ENCODE measurements at regions not wholly inside any gene's neighbourhood (a gene's known extent, or its start where the extent isn't known, plus 50 kb on each side); places are given as distances from the start of the nearest gene placed in this dataset.

DNA sequence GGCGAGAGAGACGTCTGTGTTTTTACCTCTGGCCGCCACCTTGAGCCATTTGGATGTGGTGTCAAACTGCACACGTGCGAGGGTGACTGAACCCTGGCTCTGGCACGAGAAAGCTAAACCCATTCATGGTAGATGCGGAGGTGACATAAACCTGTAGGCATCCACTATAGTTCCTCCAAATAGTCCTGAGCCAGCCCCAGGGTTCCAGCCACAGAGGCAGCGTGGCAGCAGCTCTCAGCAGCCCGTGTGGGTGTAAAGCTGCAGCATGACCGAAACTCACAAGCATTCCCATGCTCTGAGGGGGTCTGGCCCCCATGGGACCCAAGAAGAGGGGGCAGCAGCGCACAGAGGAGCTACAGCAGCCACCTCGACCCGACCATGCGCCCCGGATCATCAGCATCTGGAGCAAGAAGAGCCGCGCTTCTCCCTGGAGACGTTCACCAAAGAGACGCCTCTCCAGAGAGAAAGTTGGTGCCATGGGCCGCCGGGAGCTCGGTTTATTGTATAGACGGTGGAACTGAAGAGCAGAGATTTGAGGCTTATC lies 303.8 kb upstream of the IRX4 start:
- Histone ChIP-seq H3K4me3 (ENCODE audit: low read length in 2 of 2) (no peak overlapping the region), H3K9me3 (ENCODE audit: control insufficient read depth in 2 of 2, low read length in 2 of 2) (no peaks in the 10 kb centered on the region), H3K36me3 (ENCODE audit: control insufficient read depth in 2 of 2, insufficient read depth in 2 of 2, low read length in 2 of 2) (no peaks in the 10 kb centered on the region), H3K4me1 (ENCODE audit: control insufficient read depth in 2 of 2, insufficient read depth in 2 of 2, low read length in 2 of 2) (no peaks in the 10 kb centered on the region), H3K9ac (ENCODE audit: low read depth in 1 of 2, low read length in 2 of 2) (no peak overlapping the region), H3K27me3 (ENCODE audit: control insufficient read depth in 2 of 2, insufficient read depth in 2 of 2, low read length in 2 of 2) (no peaks in the 10 kb centered on the region), H3K27ac (ENCODE audit: low read depth in 2 of 2, low read length in 2 of 2) (no peak overlapping the region)

DNA sequence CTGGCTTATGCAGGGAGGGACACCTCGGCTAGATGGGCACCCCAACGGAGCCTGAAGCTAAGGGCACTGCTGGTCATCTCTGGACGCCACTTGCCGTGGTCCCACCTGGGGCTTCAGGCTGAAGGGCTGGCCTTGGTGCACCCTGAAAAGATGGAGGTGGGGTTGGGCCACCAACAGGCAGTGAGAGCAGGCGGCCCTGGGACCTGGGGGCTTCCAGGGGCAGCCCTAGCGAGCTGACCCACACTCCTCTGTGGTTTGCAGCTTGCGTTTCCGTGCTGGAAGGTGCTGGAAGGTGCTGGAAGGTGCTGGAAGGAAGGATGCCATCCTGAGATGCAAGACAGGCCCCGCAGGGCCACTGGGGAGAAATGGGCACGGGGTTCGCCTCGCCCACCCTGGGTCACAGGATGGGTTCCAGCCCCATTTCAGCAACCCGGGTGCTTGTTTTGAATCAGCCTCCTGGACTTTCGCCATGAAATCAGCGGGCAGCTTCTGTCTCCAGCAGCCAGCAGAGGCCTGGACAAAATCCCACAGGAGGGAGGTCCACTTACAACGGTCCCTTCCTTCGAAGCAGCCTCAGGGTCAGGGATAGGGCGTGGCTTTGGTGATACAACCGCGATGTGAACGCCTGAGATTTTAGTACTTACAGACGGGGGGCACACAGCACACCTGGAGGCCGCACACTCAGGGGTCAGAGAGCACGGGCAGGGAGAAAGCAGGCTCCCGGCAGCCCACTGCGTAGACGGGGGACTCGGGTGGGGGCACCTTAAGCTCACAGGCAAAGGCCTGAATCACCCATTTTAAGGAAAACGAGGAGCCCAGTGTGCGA lies 303.1 kb upstream of the IRX4 start:
- no peaks in the 10 kb centered on the region for H3K27me3 ChIP-seq (ENCODE audit: control insufficient read depth in 2 of 2, insufficient read depth in 2 of 2, low read length in 2 of 2)
- H3K36me3 ChIP-seq (ENCODE audit: control insufficient read depth in 2 of 2, insufficient read depth in 2 of 2, low read length in 2 of 2), result no peaks in the 10 kb centered on the region
- no peak overlapping the region for H3K9ac ChIP-seq (ENCODE audit: low read depth in 1 of 2, low read length in 2 of 2)
- no peak overlapping the region for H3K27ac ChIP-seq (ENCODE audit: low read depth in 2 of 2, low read length in 2 of 2)
- no peak overlapping the region for H3K4me3 ChIP-seq (ENCODE audit: low read length in 2 of 2)
- H3K9me3 ChIP-seq (ENCODE audit: control insufficient read depth in 2 of 2, low read length in 2 of 2), result no peaks in the 10 kb centered on the region
- no peaks in the 10 kb centered on the region for H3K4me1 ChIP-seq (ENCODE audit: control insufficient read depth in 2 of 2, insufficient read depth in 2 of 2, low read length in 2 of 2)

DNA sequence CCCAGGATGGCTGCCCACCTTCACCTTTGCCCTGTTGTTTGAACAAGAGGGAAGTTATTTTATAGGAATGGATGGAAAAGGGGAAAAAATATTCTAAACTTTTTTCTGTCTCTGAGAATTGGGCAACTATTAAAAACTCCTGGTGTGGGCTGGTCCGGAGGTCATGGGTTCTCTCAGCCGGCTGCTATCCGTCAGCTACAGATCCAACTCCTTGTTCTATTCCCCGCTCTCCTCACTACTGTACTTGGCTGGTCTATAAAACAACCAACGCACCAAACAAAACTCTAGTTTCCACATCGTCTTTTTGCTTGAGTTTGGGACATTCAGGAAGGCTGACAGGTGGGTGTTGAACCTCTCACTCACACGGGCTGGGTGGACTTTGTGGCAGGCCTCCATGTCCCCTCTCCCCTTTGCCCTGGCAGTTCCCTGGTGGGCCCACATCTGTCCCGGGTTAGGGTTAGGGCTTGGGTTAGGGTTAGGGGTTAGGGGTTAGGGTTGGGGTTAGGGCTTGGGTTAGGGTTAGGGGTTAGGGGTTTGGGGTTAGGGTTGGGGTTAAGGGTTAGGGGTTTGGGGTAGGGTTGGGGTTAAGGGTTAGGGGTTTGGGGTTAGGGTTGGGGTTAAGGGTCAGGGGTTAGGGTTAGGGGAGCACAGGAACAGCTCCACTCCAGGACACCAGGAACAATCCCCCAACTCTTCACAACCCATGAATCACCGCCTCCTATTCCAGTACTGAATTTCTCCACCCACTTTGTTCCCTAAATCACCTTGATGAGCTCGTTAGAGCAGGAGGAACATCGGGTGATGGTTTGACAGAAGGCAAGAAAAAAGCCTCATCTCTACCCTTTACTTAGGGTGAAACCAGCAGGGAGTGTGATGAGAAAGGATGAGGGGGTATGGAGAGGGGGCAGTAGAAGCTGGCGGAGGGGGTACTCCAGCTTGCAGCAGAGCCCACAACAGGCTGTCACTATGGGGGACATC lies 302.1 kb upstream of the IRX4 start:
- Histone ChIP-seq H3K4me3 (ENCODE audit: low read length in 2 of 2) (no peak overlapping the region), H3K4me1 (ENCODE audit: control insufficient read depth in 2 of 2, insufficient read depth in 2 of 2, low read length in 2 of 2) (no peaks in the 10 kb centered on the region), H3K27me3 (ENCODE audit: control insufficient read depth in 2 of 2, insufficient read depth in 2 of 2, low read length in 2 of 2) (no peaks in the 10 kb centered on the region), H3K9me3 (ENCODE audit: control insufficient read depth in 2 of 2, low read length in 2 of 2) (no peaks in the 10 kb centered on the region), H3K36me3 (ENCODE audit: control insufficient read depth in 2 of 2, insufficient read depth in 2 of 2, low read length in 2 of 2) (no peaks in the 10 kb centered on the region), H3K27ac (ENCODE audit: low read depth in 2 of 2, low read length in 2 of 2) (no peak overlapping the region), H3K9ac (ENCODE audit: low read depth in 1 of 2, low read length in 2 of 2) (no peak overlapping the region)

DNA sequence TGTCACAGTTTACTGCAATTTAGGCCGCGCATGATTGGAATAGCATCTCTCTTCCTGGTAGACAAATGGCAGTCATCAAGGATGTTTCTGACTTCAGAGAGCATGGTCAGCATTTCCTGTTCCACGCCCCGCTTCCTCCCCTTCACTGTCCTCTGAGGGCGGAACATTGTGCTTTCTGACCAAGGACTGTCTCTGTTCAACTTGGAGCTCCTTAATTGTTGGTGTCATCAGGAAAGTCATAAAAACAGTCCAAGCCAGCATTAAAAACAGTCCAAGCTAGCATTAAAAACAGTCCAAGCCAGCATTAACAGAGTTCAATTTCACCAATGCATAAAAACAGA lies 301.3 kb upstream of the IRX4 start:
- no peak overlapping the region for H3K4me3 ChIP-seq (ENCODE audit: low read length in 2 of 2)
- no peak overlapping the region for H3K27ac ChIP-seq (ENCODE audit: low read depth in 2 of 2, low read length in 2 of 2)

DNA sequence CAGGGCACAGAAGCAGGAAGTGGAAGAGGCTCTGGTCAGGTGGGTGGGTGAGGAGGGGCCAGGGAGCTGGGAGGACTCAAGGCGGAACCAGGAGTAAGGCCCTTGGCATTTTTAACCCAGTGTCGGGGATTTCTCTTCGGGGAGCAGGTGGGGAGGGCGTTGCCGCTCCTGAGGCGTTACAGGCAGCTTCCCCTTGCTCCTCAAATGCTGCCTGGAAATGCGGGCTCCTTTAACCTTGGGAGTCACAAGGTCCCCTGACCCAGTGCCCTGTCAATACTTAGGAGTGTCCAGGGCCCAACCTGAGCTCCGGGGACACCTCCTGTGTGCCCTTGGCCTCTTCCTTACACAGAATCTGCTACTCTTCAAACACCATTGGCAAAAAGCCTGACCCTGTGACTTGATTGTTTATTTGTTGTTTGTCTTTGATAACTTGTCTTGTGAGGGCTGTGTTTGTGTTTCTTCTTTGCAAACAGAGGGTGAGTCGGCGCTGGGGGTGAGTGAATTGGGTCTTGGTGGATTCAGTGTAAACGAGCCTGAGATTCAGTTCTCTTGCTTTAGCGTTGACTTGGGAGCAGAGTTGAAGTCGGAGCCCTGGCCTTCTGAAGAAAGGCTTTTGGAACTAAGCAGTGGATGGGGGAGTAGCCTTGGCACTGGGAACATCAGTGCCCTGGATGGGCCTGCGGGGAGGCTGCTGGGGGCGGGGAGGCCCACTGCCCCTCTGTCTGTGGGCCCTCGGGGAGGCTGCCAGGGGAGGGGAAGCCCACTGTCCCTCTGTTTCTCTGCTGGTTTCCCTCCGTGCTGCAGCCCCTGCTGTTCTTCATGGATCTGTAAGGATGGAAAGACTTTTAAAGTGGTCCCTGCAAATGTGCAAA lies 300.7 kb upstream of the IRX4 start:
- no peaks in the 10 kb centered on the region for H3K36me3 ChIP-seq (ENCODE audit: control insufficient read depth in 2 of 2, insufficient read depth in 2 of 2, low read length in 2 of 2)
- H3K4me3 ChIP-seq (ENCODE audit: low read length in 2 of 2), result no peak overlapping the region
- no peaks in the 10 kb centered on the region for H3K4me1 ChIP-seq (ENCODE audit: control insufficient read depth in 2 of 2, insufficient read depth in 2 of 2, low read length in 2 of 2)
- H3K9ac ChIP-seq (ENCODE audit: low read depth in 1 of 2, low read length in 2 of 2), result no peak overlapping the region
- no peaks in the 10 kb centered on the region for H3K27me3 ChIP-seq (ENCODE audit: control insufficient read depth in 2 of 2, insufficient read depth in 2 of 2, low read length in 2 of 2)
- H3K27ac ChIP-seq (ENCODE audit: low read depth in 2 of 2, low read length in 2 of 2), result no peak overlapping the region
- H3K9me3 ChIP-seq (ENCODE audit: control insufficient read depth in 2 of 2, low read length in 2 of 2), result no peaks in the 10 kb centered on the region

More for the DNA sequence above, 301.3 kb upstream of the IRX4 start:
- Histone ChIP-seq H3K4me1 (ENCODE audit: control insufficient read depth in 2 of 2, insufficient read depth in 2 of 2, low read length in 2 of 2) (no peaks in the 10 kb centered on the region), H3K9ac (ENCODE audit: low read depth in 1 of 2, low read length in 2 of 2) (no peak overlapping the region), H3K9me3 (ENCODE audit: control insufficient read depth in 2 of 2, low read length in 2 of 2) (no peaks in the 10 kb centered on the region), H3K36me3 (ENCODE audit: control insufficient read depth in 2 of 2, insufficient read depth in 2 of 2, low read length in 2 of 2) (no peaks in the 10 kb centered on the region), H3K27me3 (ENCODE audit: control insufficient read depth in 2 of 2, insufficient read depth in 2 of 2, low read length in 2 of 2) (no peaks in the 10 kb centered on the region)

DNA sequence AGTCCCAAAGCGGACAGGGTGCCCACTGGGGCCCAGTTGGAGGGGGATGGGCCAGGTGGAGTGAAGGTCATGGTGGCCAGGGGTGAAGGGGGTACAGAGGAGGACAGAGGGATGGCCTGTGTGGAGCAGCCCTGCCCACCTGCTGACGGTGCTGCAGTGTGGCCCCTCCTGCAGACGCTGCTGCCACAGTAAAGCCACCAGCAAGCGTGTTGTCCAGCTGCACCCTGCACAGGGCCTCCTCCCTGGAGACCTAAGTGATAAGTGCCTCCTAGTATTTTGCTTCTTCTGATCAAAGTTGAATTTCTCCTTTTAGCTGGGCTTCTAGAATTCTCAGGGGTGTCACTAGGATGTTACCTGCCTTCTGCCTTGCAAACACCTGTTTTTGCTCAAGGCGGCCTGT lies 299.3 kb upstream of the IRX4 start:
- Histone ChIP-seq H3K27ac (ENCODE audit: low read depth in 2 of 2, low read length in 2 of 2) (no peak overlapping the region), H3K4me3 (ENCODE audit: low read length in 2 of 2) (no peak overlapping the region), H3K9me3 (ENCODE audit: control insufficient read depth in 2 of 2, low read length in 2 of 2) (no peaks in the 10 kb centered on the region), H3K27me3 (ENCODE audit: control insufficient read depth in 2 of 2, insufficient read depth in 2 of 2, low read length in 2 of 2) (no peaks in the 10 kb centered on the region), H3K4me1 (ENCODE audit: control insufficient read depth in 2 of 2, insufficient read depth in 2 of 2, low read length in 2 of 2) (no peaks in the 10 kb centered on the region), H3K36me3 (ENCODE audit: control insufficient read depth in 2 of 2, insufficient read depth in 2 of 2, low read length in 2 of 2) (no peaks in the 10 kb centered on the region), H3K9ac (ENCODE audit: low read depth in 1 of 2, low read length in 2 of 2) (no peak overlapping the region)

DNA sequence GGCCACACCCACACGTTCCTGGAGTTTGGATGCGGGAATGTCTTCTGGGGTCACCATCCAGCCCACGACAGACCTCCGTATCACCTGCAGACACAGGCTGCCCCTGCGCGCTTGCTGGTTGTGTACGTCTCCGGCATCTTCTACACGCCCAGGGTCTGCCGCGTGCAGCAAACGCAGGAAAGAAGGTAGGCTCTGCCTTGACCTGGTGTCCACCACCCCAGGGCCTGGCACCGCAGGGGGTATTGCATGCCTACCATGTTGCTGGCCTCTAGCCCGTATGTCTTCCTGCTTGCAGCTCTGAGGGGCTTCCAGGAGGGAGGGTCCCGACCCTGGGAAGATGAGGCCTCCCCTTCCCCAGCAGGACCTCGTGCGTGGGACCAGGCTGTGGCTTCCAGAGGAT lies 298.8 kb upstream of the IRX4 start:
- Histone ChIP-seq H3K27ac (ENCODE audit: low read depth in 2 of 2, low read length in 2 of 2) (no peak overlapping the region), H3K4me1 (ENCODE audit: control insufficient read depth in 2 of 2, insufficient read depth in 2 of 2, low read length in 2 of 2) (no peaks in the 10 kb centered on the region), H3K9ac (ENCODE audit: low read depth in 1 of 2, low read length in 2 of 2) (no peak overlapping the region), H3K4me3 (ENCODE audit: low read length in 2 of 2) (no peak overlapping the region), H3K27me3 (ENCODE audit: control insufficient read depth in 2 of 2, insufficient read depth in 2 of 2, low read length in 2 of 2) (no peaks in the 10 kb centered on the region), H3K9me3 (ENCODE audit: control insufficient read depth in 2 of 2, low read length in 2 of 2) (no peaks in the 10 kb centered on the region), H3K36me3 (ENCODE audit: control insufficient read depth in 2 of 2, insufficient read depth in 2 of 2, low read length in 2 of 2) (no peaks in the 10 kb centered on the region)

DNA sequence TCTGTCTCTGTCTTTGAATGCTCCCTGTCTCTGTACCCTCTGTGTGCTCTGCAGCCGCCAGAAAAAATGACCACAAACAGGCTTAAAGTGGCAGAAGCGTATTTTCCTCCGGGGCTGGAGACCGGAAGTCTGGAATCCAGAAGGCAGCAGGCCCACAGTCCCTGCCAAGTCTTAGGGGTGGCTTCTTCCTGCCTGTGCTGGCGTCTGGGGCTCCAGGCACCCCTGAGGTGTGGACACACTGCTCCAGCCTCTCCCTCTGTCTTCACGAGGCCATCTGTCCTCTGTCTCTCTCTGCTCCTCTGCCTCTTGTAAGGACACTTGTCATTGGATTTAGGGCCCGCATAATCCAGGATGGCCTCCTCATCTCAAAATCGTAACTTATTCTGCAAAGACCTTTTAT lies 298.4 kb upstream of the IRX4 start:
- H3K27me3 ChIP-seq (ENCODE audit: control insufficient read depth in 2 of 2, insufficient read depth in 2 of 2, low read length in 2 of 2), result no peaks in the 10 kb centered on the region
- H3K36me3 ChIP-seq (ENCODE audit: control insufficient read depth in 2 of 2, insufficient read depth in 2 of 2, low read length in 2 of 2), result no peaks in the 10 kb centered on the region
- no peak overlapping the region for H3K27ac ChIP-seq (ENCODE audit: low read depth in 2 of 2, low read length in 2 of 2)
- H3K9ac ChIP-seq (ENCODE audit: low read depth in 1 of 2, low read length in 2 of 2), result no peak overlapping the region
- no peak overlapping the region for H3K4me3 ChIP-seq (ENCODE audit: low read length in 2 of 2)
- no peaks in the 10 kb centered on the region for H3K4me1 ChIP-seq (ENCODE audit: control insufficient read depth in 2 of 2, insufficient read depth in 2 of 2, low read length in 2 of 2)
- H3K9me3 ChIP-seq (ENCODE audit: control insufficient read depth in 2 of 2, low read length in 2 of 2), result no peaks in the 10 kb centered on the region

DNA sequence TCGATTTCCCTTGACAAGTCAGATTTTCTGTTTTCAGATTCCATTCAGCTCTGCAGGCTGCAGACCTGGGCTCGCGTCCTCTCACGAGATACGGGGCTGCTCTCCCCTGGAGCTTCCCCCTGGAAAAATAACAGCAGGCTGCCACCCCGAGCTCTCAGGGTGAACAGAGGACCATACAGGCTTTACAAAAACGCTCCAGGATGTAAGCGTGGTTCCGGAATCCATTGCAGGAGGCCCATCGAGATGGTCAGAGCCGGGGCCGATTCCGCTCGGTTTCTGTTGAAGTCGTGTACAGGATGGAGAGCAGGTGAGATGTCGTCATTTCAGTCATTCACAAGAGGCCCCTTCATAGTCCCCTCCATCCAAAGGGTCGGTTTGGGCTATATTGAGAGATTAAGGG lies 297.7 kb upstream of the IRX4 start:
- Histone ChIP-seq H3K9ac (ENCODE audit: low read depth in 1 of 2, low read length in 2 of 2) (no peak overlapping the region), H3K27ac (ENCODE audit: low read depth in 2 of 2, low read length in 2 of 2) (no peak overlapping the region), H3K9me3 (ENCODE audit: control insufficient read depth in 2 of 2, low read length in 2 of 2) (no peaks in the 10 kb centered on the region), H3K36me3 (ENCODE audit: control insufficient read depth in 2 of 2, insufficient read depth in 2 of 2, low read length in 2 of 2) (no peaks in the 10 kb centered on the region), H3K4me3 (ENCODE audit: low read length in 2 of 2) (no peak overlapping the region), H3K4me1 (ENCODE audit: control insufficient read depth in 2 of 2, insufficient read depth in 2 of 2, low read length in 2 of 2) (no peaks in the 10 kb centered on the region), H3K27me3 (ENCODE audit: control insufficient read depth in 2 of 2, insufficient read depth in 2 of 2, low read length in 2 of 2) (no peaks in the 10 kb centered on the region)

All from mucosa of rectum (tissue), 2 donors.